ENCODE measurements at regions not wholly inside any gene's neighbourhood (a gene's known extent, or its start where the extent isn't known, plus 50 kb on each side); places are given as distances from the start of the nearest gene placed in this dataset.

- TF ChIP-seq, protein P1, sequence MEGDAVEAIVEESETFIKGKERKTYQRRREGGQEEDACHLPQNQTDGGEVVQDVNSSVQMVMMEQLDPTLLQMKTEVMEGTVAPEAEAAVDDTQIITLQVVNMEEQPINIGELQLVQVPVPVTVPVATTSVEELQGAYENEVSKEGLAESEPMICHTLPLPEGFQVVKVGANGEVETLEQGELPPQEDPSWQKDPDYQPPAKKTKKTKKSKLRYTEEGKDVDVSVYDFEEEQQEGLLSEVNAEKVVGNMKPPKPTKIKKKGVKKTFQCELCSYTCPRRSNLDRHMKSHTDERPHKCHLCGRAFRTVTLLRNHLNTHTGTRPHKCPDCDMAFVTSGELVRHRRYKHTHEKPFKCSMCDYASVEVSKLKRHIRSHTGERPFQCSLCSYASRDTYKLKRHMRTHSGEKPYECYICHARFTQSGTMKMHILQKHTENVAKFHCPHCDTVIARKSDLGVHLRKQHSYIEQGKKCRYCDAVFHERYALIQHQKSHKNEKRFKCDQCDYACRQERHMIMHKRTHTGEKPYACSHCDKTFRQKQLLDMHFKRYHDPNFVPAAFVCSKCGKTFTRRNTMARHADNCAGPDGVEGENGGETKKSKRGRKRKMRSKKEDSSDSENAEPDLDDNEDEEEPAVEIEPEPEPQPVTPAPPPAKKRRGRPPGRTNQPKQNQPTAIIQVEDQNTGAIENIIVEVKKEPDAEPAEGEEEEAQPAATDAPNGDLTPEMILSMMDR (IDR thresholded peaks at IDR 0.05) = no peak
- no peak for TF ChIP-seq POLR2A (IDR thresholded peaks at IDR 0.05)
Measured at GRCh38 chr3:34146596-34146995, 348.2 kb downstream of the PDCD6IP start.

Measured in Peyer's patch (tissue), 4 donors.